ENCODE measurements at regions not wholly inside any gene's neighbourhood (a gene's known extent, or its start where the extent isn't known, plus 50 kb on each side); places are given as distances from the start of the nearest gene placed in this dataset.
"Not testable (repeated sequence)": the region's sequence is repeated elsewhere in the genome, so short reads cannot be mapped to it uniquely, and the experiment has no call there.

- DNase-seq: no peak
These were observed 112.9 kb upstream of the WARS2 start for GRCh38 chr1:119253366-119253765.

- no peak for DNase-seq
These were observed 113.7 kb upstream of the WARS2 start for GRCh38 chr1:119254067-119254720.

GRCh38 chr1:119256089-119256488 is 112.5 kb upstream of the HAO2 start:
- DNase-seq: not testable (repeated sequence)

GRCh38 chr1:119260506-119260905 is 108.1 kb upstream of the HAO2 start:
- peak; percentile 54 for DNase-seq

DNA sequence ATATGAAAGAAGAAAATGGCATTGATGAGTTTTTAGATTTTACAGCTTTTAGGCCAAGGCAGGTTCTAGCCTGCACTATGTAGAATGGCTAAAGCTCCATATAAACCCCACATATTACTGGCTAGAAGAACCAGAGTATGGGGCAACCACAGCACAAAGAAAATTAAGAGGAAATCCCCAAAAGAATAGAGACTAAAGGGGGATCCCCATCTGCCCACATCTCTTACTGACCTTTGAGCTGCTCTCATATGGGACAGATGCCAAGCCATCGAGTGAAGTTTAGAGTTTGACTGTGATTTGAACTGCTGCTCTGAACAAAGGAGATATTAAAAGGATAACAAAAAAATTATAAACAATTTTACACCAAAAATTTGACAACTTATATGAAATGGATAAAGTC is 102.2 kb upstream of the HAO2 start:
- no peak for DNase-seq

GRCh38 chr1:119266858-119267257 is 101.7 kb upstream of the HAO2 start:
- DNase-seq: no peak

- not testable (repeated sequence) for DNase-seq
These were observed 101.3 kb upstream of the HAO2 start for GRCh38 chr1:119267288-119267687.

DNA sequence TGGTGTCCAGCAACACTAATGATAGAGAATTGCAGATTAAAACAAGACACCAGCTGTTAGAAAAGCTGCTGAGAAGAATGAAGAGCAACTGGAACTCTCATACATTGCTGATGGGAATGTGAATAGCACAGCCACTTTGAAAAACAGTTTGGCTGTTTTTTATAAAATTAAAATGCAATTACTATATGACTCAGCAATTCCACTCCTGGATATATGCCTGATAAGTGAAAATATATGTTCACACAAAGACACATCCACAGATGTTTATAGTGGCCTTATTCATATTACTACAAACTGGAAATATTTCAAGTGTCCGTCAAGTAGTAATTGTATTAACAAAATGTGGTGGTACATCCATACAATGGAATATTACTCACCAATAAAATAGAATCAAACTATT is 99.7 kb upstream of the HAO2 start:
- no peak for DNase-seq

DNA sequence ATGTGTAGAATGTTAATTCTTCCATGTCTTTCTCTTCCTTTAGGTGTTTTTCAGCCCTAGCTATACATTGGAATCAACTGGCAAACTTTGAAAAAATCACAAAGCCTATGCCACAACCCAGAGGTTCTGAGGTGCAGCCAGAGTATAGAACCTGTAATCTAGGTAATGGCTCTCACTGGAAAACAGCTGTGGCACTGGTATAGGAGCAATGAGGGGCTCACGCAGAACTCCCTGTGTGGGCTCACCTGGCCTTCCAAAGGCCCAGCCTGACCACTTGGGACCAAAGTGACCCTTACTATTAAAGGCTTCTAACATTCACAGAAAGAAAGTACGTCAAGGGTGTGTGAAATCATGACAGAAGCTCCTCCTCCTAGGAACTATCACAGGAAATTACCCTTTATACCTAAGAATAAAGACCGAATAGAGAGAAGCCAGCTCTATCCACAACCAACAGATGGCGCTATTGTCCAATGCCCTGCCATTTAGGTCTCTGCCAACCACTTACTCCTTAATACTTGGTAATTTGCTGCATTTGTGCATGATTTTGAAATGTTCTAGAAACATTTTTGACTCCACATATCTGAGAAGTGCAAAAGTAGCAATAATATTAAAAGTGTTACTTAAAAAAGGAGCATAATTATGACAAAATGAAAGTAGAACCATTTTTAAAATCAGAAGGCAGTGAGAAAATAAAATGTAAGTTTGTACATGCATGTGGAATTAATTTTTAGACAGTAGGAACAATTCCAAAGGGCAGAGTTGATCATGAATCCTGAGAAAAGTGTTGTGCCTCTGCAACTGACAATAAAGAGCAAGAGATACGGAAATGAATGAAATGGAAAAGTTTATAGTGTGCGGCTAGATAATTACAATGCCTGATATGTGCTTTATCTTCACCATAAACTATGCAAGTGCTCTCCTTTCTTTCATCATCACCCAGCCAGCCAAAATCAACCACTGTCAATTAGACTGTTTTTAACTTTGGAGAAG is 93.1 kb upstream of the HAO2 start:
- peak; percentile 66 for DNase-seq

DNA sequence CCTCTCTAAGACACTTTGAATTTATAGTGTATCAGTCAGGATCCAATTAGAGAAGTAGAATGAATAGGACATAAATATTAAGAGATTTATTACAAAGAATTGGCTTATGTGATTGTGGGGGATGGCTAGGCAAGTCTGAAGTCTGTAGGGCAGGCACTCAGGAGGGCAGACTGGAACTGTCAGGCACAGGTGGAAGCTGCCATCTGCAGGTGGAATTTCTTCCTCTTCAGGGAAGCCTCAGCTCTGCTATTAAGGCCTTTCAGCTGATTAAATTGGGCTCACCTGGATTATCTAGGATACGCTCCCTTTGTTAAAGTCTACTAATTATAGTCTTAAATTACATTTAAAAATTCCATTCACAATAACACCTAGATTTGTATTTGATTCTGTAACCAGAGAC is 92.0 kb upstream of the HAO2 start:
- no peak for DNase-seq

DNA sequence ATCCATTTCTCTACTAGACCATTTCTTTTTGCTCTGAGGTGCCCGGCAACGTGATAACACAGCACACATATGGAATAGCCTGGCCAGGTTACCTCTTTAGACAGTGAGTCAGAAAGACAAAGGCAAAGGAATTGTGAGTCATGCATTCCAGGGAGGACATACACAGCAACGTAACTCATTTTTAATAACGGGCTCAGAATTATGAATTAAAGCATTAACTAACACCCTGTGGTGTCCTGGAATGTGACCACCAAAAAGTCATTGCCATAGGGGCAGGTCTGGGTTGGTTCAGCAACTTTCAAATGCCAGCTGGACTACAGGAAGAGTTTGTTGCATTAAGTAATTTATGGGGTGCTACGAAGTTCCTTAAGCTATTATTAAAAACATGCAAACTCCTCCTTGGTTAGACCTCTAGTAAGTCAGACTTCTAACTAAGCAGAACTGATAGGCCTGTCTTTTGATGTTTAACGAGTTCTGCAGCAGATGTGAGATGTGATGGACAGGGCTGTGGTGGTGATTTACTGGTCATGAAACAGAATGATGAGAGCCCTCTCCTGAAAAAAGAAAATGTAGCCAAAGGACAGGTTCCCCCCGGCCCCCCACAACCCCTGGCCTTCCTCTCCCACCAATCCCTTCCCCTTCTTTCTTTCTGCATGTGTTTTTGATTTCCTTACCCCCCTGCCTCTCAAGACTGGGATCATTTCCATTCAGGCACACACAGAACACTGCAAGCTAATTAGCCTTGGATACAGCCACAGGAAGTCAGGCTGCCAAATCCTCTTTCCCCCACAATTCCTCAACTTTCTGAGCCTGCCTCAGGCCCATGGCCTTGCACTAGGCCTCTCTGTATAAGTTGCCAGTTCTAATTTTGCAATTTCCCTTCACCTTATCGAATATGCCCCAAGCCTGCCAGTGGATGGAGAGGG is 88.9 kb upstream of the HAO2 start:
- DNase-seq: peak; percentile 75

- DNase-seq: peak; percentile 30
These were observed 83.1 kb upstream of the HAO2 start for GRCh38 chr1:119285482-119285881.

GRCh38 chr1:119286587-119287181 is 81.9 kb upstream of the HAO2 start:
- DNase-seq: peak; percentile 67

GRCh38 chr1:119288751-119289150 is 79.8 kb upstream of the HAO2 start:
- no peak for DNase-seq

GRCh38 chr1:119290297-119290696 is 78.3 kb upstream of the HAO2 start:
- DNase-seq: no peak

GRCh38 chr1:119291611-119292206 is 76.9 kb upstream of the HAO2 start:
- no peak for DNase-seq

GRCh38 chr1:119293797-119294196 is 74.8 kb upstream of the HAO2 start:
- DNase-seq: no peak

DNA sequence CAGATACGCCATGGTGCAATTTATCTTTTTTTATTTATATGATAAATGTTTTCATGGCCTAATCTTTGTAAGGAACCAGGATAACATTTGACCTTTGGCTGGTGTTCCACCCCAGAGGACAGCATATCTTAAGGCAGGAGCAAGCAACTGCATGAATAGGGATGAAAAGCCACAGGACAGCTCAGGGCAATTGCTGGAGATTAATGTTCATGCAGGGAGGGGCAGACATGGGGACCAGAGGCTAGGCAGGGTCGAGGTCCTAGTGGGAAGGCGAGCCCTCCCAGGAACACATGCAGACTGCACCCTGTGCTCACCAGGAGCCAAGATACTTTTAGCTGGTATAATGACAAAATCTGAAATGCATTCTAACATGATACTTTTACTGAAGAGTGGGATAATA is 74.4 kb upstream of the HAO2 start:
- no peak for DNase-seq

DNA sequence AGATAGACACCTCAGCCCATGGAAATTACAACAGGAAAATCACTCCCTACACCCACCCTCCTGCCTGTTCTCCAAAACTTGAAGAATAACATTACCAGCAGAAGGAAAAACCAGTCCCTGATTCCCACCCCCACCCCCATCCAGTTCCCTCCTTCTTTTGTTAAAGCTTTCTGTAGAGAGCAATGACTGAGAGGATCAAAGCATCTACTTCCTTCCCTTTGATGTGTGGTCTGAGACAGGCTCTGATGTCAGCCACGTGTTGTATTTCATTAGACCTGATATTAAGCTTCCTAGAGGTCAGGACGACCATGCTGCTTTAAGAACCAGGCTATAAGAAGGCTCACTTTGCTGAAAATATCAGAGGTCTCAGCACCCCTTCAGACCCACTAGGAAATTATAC is 73.9 kb upstream of the HAO2 start:
- DNase-seq: no peak

- DNase-seq: no peak
These were observed 69.8 kb upstream of the HAO2 start for GRCh38 chr1:119298687-119299303.

DNA sequence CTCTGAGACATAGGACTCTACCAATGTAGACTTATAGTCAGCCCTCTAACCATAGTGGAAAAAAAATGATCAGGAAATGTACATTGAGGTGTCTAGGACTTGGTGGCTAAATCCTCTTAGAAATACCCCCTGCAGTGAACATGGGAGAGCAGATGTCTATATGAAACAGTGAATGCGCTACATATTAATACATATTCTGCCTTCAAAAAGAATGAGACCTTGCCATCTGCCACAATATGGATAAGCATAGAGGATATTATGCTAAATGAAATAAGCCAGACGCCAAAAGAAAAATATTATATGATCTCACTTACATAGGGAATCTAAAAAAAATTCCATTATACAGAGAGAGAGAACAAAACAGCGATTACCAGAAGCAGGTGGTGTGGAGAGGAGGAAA is 66.6 kb upstream of the HAO2 start:
- no peak for DNase-seq
